Ishikawa (cell line): ENCODE measurements at regions not wholly inside any gene's neighbourhood (a gene's known extent, or its start where the extent isn't known, plus 50 kb on each side); places are given as distances from the start of the nearest gene placed in this dataset.

Experiments used
- CEBPB ChIP-seq: IDR thresholded peaks from 2 replicates; pipeline ENCODE4 v1.6.1; 2012
- CREB1 ChIP-seq: IDR thresholded peaks from 2 replicates; pipeline ENCODE4 v1.6.1; 2012; ENCODE audit warnings: low read depth
- EGR1 ChIP-seq: IDR thresholded peaks from 2 replicates; pipeline ENCODE4 v1.6.1; 2012
- EP300 ChIP-seq: IDR thresholded peaks from 2 replicates; pipeline ENCODE4 v1.6.1; 2012; ENCODE audit warnings: borderline replicate concordance
- FOXM1 ChIP-seq: IDR thresholded peaks from 2 replicates; pipeline ENCODE4 v1.6.1; 2012; ENCODE audit warnings: low read depth, borderline replicate concordance
- NFIC ChIP-seq: IDR thresholded peaks from 2 replicates; pipeline ENCODE4 v1.6.1; 2012
- RAD21 ChIP-seq: IDR thresholded peaks from 2 replicates; pipeline ENCODE4 v1.6.1; 2012; ENCODE audit warnings: low read depth
- TAF1 ChIP-seq: IDR thresholded peaks from 2 replicates; pipeline ENCODE4 v1.6.1; 2012; ENCODE audit warnings: low read depth, mild to moderate bottlenecking
- TCF12 ChIP-seq: IDR thresholded peaks from 2 replicates; pipeline ENCODE4 v1.6.1; 2012; ENCODE audit warnings: low read depth
- TEAD4 ChIP-seq: IDR thresholded peaks from 2 replicates; pipeline ENCODE4 v1.6.1; 2012
- YY1 ChIP-seq: IDR thresholded peaks from 2 replicates; pipeline ENCODE4 v1.6.1; 2012; ENCODE audit warnings: low read depth
- ZBTB7A ChIP-seq: IDR thresholded peaks from 2 replicates; pipeline ENCODE4 v1.6.1; 2012; ENCODE audit warnings: low read depth
- TF ChIP-seq, protein P1 (sequence below): IDR thresholded peaks from 2 replicates; pipeline ENCODE4 v1.6.1; 2012
- TF ChIP-seq, protein P2 (sequence below): IDR thresholded peaks from 2 replicates; pipeline ENCODE4 v1.6.1; 2012; ENCODE audit warnings: low read depth, mild to moderate bottlenecking
- TF ChIP-seq, protein P3 (sequence below): IDR thresholded peaks from 2 replicates; pipeline ENCODE4 v1.6.1; 2012

- TF ChIP-seq, protein P1, sequence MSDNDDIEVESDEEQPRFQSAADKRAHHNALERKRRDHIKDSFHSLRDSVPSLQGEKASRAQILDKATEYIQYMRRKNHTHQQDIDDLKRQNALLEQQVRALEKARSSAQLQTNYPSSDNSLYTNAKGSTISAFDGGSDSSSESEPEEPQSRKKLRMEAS = no peak
- no peak for TF ChIP-seq TEAD4
- TF ChIP-seq, protein P2, sequence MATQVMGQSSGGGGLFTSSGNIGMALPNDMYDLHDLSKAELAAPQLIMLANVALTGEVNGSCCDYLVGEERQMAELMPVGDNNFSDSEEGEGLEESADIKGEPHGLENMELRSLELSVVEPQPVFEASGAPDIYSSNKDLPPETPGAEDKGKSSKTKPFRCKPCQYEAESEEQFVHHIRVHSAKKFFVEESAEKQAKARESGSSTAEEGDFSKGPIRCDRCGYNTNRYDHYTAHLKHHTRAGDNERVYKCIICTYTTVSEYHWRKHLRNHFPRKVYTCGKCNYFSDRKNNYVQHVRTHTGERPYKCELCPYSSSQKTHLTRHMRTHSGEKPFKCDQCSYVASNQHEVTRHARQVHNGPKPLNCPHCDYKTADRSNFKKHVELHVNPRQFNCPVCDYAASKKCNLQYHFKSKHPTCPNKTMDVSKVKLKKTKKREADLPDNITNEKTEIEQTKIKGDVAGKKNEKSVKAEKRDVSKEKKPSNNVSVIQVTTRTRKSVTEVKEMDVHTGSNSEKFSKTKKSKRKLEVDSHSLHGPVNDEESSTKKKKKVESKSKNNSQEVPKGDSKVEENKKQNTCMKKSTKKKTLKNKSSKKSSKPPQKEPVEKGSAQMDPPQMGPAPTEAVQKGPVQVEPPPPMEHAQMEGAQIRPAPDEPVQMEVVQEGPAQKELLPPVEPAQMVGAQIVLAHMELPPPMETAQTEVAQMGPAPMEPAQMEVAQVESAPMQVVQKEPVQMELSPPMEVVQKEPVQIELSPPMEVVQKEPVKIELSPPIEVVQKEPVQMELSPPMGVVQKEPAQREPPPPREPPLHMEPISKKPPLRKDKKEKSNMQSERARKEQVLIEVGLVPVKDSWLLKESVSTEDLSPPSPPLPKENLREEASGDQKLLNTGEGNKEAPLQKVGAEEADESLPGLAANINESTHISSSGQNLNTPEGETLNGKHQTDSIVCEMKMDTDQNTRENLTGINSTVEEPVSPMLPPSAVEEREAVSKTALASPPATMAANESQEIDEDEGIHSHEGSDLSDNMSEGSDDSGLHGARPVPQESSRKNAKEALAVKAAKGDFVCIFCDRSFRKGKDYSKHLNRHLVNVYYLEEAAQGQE = no peak
Observed at GRCh38 chr2:6054161-6054671, 362.0 kb downstream of the SOX11 start.

DNA sequence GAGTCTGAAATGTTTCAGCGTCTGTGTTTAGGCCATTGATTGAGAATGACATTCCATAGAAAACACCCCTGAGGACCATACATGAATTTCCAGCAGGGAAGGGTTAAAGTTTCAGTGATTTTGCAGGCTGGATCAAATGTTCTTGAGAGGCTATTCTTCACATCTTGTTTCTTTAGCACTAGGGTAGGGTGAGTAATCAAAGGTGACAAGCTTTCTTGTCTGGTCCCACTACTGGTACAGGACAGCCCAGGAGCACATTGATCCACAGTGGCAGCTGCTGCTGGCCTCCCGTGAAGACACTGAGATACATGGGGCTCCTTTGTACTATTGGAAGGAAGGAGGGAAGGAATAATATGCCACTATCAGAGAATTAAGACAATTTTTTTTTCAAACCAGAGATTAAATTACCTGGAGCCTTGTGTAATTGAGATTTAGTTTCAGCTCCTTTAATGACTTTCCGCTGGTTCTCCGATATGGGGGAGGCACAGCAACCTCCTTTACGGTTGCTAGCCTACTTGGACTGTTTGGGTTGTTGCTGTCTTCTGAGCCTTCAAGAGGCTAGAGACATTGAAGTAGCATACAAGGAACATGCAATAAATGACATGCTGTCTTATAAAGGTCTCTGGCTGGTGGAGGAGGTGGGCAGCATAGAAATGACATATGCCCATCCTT, 368.9 kb downstream of the SOX11 start:
- no peak for TF ChIP-seq TEAD4
- no peak for TF ChIP-seq NFIC
- TF ChIP-seq, protein P3, sequence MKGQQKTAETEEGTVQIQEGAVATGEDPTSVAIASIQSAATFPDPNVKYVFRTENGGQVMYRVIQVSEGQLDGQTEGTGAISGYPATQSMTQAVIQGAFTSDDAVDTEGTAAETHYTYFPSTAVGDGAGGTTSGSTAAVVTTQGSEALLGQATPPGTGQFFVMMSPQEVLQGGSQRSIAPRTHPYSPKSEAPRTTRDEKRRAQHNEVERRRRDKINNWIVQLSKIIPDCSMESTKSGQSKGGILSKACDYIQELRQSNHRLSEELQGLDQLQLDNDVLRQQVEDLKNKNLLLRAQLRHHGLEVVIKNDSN = no peak
- TF ChIP-seq CREB1 = no peak
- TF ChIP-seq, protein P1 = no peak
- TF ChIP-seq RAD21 = no peak
- TF ChIP-seq FOXM1 = no peak
- TF ChIP-seq EGR1 = no peak
- TF ChIP-seq EP300 = no peak
- TF ChIP-seq ZBTB7A = no peak
- no peak for TF ChIP-seq CEBPB
- TF ChIP-seq, protein P2 = no peak
- TF ChIP-seq YY1 = no peak
- TF ChIP-seq TAF1 = no peak
- no peak for TF ChIP-seq TCF12

DNA sequence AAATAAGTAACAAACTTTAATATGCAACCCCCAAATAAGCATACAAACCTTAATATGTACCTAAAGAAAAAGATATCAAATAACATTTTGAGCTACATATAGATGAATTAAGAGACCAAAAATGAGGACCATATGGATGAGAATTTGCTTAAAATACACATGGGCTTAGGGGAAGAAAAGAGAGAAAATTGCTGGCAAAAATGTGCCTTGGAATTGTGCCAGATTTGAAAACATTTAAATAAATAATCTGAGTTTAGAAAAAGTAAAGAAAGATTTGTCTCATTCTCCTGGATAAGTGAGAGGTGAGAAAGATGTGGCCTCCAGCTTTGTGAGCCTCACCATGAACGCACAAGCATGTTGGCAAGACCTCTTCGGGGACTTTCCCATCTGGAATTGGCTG, 372.6 kb downstream of the SOX11 start:
- TF ChIP-seq NFIC = no peak
- no peak for TF ChIP-seq EP300
- TF ChIP-seq YY1 = no peak
- no peak for TF ChIP-seq FOXM1
- no peak for TF ChIP-seq ZBTB7A
- TF ChIP-seq, protein P3 = no peak

DNA sequence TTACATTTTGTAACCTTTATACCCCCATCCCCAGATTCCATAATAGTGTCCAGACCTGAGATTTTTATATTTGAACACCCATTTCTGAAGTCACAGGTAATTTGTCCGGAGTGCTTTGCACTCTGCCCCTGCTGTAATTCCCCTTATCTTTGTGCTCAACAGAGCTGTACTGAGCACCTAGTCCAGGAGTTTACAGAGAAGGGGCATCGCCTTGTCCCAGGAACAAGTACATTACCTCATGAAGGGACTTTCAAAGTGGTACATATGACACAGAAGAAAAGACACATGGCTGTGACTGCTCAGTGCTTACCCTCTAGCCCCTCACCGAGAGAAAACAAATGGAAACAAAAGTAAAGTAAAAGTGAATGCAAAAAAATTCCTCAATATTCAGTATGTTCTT, 373.5 kb downstream of the SOX11 start:
- TF ChIP-seq CREB1 (no peak), TCF12 (no peak)

GRCh38 chr2:6067089-6067488, 374.9 kb downstream of the SOX11 start:
- TF ChIP-seq ZBTB7A (no peak), FOXM1 (no peak), TEAD4 (no peak), CREB1 (no peak), TCF12 (no peak), RAD21 (no peak), TAF1 (no peak), CEBPB (no peak), YY1 (no peak), EP300 (no peak), EGR1 (no peak), NFIC (no peak)
- TF ChIP-seq, protein P2 = no peak
- TF ChIP-seq, protein P1 = no peak
- TF ChIP-seq, protein P3 = no peak
